Left colon (tissue), 2 donors: ENCODE measurements at regions not wholly inside any gene's neighbourhood (a gene's known extent, or its start where the extent isn't known, plus 50 kb on each side); places are given as distances from the start of the nearest gene placed in this dataset.

ENCODE experiments used
- ATAC-seq: fragments of 200-7000 bp; cut with Tn5 transposase; one replicate; pipeline ENCODE4 v1.9.1; 2020; ENCODE audit warnings: mild to moderate bottlenecking, moderate library complexity
- DNase-seq, 2 donors: peaks; one replicate each; pipeline ENCODE4 v3.0.0-alpha.2; 2020
- intact Hi-C, 2 donors: fragments of 100-400 bp; cut with DNase I in 1 of 2; cut with micrococcal nuclease in 1 of 2; formaldehyde crosslinking; loops; one replicate each; pipeline versions ENCODE4 v1.11.2 to v1.14.0; 2022; cut with DNase I, micrococcal nuclease
- donor health status: DM: no; HTN: no; CAD: no.
- donor health status: DM: yes; HTN: yes; CAD: no.

DNA sequence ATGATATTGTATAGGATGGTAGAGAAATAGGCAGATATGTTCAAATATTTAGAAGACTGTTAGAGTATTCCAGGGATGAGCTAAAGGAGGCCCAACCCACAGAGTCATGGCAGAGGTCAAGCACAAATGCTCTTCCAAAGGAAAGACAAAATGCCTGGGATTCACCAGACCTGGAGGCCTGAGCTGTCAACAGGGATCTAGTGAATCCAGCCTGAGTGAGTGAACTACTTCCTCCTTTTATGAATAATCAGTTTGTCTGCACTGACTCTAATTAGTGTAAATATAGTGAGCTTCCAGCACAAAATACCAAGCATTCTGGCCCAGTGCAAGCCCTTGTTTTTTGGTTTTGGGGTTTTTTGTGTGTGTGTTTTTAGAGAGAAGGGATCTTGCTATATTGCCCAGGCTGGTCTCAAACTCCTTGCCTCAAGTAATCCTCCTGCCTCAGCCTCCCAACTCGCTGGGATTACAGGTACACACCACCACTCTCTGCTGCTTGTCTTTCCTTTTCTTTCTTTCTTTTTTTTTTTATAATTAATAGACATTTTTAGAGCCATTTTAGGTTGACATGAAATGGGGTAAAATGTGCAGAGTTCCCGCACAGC, 244.4 kb downstream of the SKIDA1 start:
- ATAC-seq (no peak), DNase-seq (no peak)
- intact Hi-C loops = loop anchor here in 1 of 2 donors (10.0 kb wide), 1 partner anchor 204 kb away; no protein-coding TSS in a partner anchor

DNA sequence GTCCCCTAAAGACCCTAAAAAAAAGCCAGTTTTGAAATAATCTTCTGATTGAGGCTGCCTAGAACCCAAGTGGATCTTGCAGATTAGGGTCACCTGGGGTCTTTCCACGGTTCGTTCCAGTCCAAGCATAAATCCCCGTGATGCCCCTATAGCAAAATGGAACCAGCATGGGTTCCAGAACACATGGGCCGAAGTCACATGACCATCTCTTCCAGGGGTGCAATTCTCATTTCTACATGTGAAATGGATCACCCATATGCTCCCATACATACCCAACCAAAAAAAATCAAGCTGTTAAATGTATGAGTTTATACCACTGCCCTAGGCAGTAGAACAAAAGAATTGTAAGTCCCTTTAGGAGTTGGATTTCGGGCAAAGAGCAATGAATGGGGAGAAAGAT, 245.4 kb downstream of the SKIDA1 start:
- DNase-seq (no peak), ATAC-seq (no peak)
- intact Hi-C loops = loop anchor here in 1 of 2 donors (10.0 kb wide), 1 partner anchor 205 kb away; no protein-coding TSS in a partner anchor

DNA sequence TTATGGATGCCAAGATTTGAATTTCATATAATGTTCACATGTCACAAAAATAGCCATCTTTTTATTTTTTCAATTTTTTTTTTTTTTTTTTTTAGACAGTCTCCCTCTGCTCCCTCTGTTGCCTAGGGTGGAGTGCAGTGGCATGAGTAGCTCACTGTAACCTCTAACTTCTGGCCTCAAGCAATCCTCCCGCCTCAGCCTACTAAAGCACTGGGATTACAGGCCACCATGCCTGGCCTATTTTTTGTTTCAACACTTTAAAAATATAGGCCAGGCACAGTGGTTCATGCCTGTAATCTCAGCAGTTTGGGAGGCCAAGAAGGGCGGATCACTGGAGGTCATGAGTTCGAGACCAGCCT, 246.3 kb downstream of the SKIDA1 start:
- no peak for ATAC-seq
- DNase-seq = no peak
- intact Hi-C loops = loop anchor here in 1 of 2 donors (10.0 kb wide), 1 partner anchor 676 kb away; no protein-coding TSS in a partner anchor

DNA sequence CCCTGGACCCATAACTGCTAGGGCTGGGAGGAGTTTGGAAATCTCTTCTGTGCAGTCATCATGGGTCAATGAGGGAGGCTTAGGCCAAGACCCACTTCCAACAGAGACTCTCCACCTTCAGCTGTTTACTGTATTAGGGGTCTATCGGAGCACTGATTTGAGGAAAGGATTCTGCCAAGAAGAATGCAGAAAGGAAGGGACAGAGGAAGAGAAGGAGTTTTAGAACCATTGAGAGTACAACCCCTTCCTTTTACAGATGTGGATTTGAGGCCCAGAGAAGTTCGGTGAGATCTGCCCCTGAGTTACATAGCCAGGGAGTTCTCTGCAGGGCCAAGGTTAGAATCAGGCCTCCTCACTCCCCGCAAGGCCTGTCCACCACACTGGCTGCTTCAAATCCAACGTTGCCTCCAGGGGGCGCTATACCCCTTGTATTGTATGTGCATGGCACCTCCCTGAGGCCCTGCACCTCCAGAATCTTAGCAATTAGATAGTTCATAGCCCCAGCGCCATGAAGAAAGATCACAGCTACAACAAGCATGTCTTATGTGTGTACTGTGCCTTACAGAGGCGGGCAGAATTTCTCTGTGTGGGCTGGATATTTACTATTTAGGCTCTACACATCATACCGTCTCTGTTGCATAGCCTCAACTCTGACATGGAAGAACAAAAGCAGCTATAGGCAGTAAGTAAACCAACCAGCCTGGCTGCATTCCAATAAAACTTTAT, 246.8 kb downstream of the SKIDA1 start:
- peak; percentile 92 for ATAC-seq
- DNase-seq = peak; percentile 74 to 95
- intact Hi-C loops = loop anchor here in 1 of 2 donors (10.0 kb wide), 1 partner anchor 676 kb away; no protein-coding TSS in a partner anchor

DNA sequence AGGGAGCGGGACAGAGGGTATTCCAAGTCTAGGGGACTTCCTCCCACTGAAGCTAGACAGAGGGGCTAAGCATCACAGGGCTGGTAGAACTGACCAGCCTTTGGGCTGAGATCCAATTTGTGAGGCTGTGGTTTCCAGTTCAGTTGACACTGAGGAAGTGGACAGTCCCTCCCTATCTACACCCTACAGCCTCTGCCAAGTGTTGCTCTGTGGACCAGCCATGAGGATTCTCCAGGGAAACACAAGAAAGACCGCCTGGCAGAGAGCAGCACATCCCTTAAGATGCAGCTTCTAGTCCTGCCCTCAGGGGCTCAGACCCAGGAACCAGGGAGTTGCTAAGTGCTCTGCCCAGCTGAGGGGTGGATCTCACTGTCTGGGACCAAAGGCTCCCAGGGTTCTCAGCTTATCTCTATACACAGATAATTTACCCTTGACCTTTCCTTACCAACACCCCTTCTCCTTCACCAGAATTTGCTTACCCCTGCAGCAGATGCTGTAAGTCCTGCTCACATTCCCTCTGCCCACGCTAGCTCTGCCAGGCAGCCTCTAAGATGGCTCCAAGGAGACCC, 252.0 kb downstream of the SKIDA1 start:
- intact Hi-C loops = loop anchor here in 1 of 2 donors (10.0 kb wide), 1 partner anchor 681 kb away; no protein-coding TSS in a partner anchor
- DNase-seq = no peak
- ATAC-seq = no peak

DNA sequence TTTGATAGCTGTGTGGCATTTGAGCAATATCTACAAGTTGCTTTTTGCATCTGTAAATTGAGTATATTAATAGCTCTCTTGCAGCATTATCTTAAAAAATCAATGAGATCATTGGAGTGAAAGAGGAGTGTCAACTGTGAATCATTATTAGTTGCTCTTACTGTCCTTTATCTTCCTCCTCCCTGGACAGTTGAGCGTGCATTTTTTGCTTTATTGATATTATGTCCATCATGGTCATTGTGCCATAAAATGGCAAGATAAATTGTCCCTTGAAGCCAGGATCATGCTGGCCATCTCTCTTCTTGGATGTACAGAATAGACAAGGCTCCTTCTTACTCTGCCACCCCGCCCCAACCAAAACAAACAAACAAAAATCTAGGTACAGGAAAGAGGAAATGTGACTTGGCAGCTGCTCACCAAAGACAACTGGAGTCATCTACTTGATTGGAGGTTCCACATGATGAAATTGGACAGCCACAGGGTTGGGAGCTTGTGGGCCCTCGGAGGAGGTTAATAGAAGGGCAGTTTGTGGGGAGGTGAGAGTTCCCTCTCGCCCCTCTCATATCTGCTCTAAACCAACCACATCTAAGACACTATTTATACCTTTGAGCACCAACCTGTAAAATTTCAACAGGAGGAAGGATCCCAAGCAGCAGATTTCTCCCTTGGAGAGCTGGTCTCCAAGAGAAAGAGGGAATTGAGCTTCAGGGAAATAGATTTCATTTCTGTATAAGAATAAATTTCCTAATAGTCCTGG, 252.7 kb downstream of the SKIDA1 start:
- no peak for ATAC-seq
- intact Hi-C loops = loop anchor here in 1 of 2 donors (10.0 kb wide), 1 partner anchor 682 kb away; no protein-coding TSS in a partner anchor
- no peak for DNase-seq

DNA sequence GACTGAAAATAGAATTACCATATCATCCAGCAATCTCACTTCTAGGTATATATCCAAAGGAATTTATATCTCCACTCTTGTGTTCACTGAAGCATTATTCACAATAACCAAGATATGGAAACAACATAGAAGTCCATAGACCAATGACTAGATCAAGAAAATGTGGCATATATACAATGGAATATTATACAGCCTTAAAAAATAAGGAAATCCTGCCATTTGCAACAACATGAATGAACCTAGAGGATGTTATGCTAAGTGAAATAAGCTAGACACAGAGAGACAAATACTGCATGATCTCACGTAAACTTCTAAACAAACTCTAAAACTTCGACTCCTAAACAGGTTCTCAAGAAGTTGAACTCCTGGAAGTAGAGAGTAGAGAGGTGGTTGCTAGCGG, 254.5 kb downstream of the SKIDA1 start:
- intact Hi-C loops = loop anchor here in 1 of 2 donors (10.0 kb wide), 1 partner anchor 684 kb away; no protein-coding TSS in a partner anchor
- no peak for DNase-seq
- ATAC-seq = no peak

DNA sequence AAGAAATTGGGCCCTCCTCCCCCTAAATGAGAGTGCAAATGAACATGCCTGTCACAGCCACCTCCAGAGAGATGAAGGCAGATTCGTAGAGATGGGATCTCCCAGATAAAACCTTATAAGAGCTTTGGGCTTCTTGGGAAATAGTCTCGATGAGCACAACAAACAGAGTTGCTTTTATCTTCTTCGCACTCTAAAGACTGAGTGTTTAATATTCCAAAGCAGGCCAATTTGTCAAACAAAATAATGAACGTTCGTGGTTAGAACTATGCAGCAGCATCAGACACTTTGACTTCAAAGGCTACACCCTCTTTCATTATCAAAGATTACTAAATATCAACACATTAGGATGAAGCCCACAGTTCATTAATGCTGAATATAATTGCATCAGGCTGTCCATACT, 256.2 kb downstream of the SKIDA1 start:
- ATAC-seq = no peak
- DNase-seq = no peak
- intact Hi-C loops = no loop called here

DNA sequence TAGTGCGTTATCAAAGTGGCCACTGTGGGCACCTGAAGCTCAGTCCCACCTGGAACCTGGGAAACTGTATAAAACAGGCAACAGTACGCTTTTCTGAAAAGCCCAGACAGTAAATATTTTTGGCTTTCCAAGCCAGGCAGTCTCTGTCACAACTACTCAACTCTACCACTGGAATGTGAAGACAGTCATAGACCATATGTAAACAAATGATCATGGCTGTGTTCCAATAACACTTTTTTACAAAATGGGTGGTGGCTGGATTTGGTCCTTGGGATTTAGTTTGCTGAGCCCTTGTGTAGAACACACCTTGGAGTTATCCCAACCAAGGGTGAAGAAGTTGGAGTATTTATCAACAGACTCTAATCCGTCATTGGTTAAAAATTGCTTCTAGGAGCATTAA, 259.9 kb downstream of the SKIDA1 start:
- no peak for ATAC-seq
- intact Hi-C loops = no loop called here
- DNase-seq = no peak

DNA sequence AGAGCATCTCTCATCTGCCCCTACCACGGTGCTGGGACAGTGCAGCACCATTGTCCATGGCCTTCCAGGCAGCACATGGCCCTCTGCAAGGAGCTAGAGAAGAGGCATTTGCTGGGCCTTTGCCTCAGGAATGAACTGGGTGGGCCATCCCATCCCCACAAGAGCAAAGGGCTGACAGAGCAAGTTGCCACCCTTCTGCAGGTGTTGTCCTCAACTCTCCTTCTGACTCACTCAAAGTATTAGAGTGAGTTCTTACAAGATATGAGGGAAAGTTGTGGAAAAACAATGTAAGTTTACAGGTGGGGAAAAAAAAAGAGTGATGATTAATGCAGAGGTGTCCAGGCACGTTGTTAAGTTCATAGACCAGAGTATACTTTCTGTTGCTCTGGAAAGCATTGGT, 261.2 kb downstream of the SKIDA1 start:
- no peak for ATAC-seq
- intact Hi-C loops = no loop called here
- DNase-seq = no peak

DNA sequence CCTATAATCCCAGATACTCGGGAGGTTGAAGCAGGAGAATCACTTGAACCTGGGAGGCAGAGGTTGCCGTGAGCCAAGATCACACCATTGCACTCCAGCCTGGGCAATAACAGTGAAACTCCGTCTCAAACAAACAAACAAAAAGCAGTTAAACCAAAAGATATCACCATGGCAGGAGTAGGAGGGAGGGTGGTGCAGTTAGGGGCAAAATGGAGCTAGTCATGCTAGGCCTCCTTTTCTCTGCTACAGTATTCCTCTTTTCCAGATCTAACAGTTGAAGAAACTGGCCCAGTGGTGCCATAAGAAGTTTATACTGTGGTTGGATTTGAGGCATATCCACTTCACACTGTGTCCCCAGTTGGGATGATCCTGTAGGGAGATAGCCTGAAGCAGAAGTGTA, 261.6 kb downstream of the SKIDA1 start:
- ATAC-seq (no peak), DNase-seq (no peak)
- intact Hi-C loops = no loop called here

DNA sequence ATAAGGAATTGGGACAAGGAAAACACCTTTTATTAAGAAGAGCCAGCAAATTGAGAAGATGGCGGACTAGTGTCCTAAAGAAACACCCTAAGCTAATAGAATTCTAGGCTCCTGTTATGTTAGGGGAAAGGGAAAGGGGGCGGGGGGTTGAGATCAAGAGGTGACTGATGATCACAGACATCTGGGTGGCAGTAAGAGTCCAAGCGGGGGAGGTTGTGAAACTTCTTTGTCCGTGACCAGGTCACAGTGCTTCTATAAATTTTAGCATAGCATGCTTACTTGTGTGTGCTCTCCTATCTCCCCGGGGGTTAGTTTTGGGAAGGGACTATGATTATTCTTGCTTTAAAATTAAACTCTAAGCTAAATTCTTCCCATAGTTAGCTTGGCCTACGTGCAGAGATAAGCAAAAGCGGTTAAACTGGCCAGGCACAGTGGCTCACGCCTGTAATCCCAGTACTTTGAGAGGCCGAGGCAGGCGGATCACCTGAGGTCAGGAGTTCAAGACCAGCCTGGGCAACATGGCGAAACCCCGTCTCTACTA, 262.1 kb downstream of the SKIDA1 start:
- DNase-seq = no peak
- intact Hi-C loops = no loop called here
- no peak for ATAC-seq

DNA sequence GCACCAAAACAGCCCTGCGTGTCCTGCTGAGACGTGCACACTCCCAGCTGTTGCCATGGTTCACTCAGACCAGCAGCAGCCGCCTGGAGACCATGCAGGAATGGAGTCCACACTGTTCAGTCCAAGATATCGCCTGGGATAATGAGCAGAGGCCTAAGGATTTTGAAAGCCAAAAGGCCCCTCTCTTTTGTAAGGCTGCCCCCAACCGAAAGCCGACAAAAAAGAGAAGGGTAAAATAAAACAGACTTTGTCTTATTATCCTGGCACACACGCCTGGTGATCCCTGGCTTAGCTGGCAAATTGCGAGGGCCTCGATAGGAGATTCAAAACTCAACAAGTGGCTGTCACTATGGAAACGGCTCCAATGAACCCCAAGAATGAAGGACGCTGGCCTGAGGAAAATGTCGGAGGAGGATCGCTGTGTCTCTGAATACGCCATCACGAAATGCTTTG, 263.6 kb downstream of the SKIDA1 start:
- ATAC-seq = no peak
- intact Hi-C loops = no loop called here
- DNase-seq = no peak

DNA sequence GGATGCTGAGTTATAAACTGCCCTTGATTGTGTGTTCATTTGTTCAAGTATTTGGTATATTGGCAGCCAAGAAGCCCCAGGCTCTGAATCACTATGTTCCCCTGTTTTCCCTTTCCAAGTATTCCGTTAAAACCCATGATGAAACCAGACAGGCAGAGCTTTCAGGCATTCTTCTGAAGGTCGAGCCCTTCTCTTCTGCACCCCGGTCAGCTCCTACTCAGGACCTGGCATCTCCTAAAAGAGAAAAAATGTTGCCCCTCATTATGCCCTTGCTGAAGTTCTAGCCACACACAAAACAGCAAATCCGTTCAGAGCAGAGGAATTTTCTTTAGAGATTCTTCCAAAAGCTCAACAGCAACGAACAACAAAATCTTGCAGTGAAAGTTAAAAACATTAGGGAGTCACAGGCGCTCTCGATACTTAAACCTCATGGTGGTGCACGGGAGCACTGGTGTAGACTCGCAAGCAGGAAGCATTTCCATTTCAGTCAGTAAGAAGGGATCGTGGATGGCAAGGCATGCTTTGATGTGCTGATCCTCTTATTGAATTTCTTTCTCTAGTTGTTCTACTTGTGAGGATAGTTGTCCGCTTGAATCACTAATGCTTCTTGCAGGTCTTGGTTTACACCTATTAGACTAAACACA, 264.9 kb downstream of the SKIDA1 start:
- DNase-seq (no peak), ATAC-seq (no peak)
- intact Hi-C loops = no loop called here

DNA sequence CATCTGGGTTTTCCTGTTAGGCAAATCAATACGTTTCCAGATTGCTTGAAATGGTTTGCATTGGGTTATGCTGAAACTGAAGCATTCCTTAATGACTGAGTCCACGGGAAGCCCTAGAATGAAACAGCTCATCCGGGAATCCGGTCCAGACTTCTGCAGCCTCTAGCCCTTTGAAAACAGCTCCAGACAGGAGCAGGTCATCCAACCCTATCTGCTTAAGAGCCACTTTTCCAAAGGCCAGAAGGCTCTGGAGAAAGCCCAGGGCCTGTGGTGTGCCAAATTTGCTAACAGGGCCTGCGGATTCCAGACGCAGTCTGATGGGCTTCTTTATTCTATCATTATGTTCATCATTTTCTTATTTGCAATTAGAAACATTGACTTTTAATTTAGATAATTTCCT, 265.4 kb downstream of the SKIDA1 start:
- no peak for DNase-seq
- intact Hi-C loops = no loop called here
- no peak for ATAC-seq

DNA sequence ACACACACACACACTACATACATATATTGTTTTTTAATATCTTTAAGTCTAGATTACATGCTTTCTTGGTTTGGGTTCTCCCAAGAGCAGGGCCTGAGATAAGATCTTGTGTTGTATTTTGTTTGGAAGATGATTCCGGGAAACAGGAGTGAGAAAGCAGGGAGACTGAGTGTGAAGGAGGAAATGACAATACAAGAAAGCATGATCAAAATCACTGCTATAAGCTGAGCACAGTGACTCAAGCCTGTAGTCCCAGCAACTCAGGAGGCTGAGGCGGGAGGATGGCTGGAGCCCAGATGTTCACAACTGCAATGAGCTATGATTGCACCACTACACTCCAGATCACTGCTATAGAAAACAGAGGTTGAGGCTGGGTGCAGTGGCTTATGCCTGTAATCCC, 267.6 kb downstream of the SKIDA1 start:
- intact Hi-C loops = no loop called here
- DNase-seq = no peak
- no peak for ATAC-seq

DNA sequence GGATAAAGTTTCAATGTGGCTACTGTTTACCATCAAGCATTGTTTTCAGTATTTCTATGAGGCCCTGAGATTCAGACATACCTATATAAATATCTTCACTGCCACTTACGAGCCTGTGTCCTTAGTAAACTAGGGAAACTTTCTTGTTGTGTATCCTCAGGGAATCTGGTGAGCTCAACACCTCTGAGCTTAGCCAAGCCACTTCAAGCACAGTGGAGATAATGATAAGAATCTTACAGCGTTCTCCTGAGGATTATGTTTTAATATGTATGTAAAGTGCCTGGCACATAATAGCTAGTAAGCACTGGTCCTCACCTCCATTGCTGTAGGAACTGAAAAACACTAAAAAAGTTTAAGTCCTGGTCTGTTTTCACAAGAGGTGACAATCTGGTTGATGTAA, 268.3 kb downstream of the SKIDA1 start:
- DNase-seq = no peak
- intact Hi-C loops = no loop called here
- no peak for ATAC-seq

DNA sequence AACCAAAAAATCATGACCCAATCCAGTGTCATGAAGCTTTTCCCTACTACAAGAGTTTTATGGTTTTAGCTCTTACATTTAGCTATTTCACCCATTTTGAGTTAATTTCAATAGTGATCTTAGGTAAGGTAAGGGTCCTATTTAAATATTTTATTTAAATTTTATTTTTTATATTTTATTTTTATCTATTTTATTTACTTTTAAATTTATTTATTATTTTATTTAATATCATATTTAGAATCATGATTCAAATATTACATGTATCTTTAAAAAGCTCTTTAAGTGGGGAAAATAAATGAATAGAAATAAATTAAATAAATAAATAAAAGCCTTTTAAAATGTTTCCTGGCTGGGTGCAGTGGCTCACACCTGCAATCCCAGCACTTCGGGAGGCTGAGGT, 276.0 kb downstream of the SKIDA1 start:
- intact Hi-C loops = no loop called here
- DNase-seq = no peak
- no peak for ATAC-seq

DNA sequence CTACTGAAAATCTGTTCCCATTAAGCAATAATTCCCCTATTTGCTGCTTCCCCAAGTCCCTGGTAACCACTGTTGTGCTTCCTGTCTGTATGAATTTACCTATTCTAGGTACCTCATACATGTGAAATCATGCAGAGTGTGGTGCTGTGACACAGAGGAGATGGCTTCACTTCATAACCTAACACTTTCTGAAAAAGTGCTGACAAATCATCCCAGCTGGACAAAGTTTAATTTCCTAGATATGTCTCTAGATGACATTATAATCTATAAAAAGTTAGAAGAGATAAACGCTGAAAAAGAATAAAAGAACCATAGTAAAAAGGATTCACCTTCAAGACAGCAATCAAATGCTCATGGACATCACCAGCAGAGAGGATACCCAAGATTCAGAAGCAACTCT, 277.9 kb downstream of the SKIDA1 start:
- ATAC-seq = no peak
- no peak for DNase-seq
- intact Hi-C loops = no loop called here
